ENCODE measurements at regions not wholly inside any gene's neighbourhood (a gene's known extent, or its start where the extent isn't known, plus 50 kb on each side); places are given as distances from the start of the nearest gene placed in this dataset.

- no peak for TF ChIP-seq EZH2 (IDR thresholded peaks at IDR 0.05; ENCODE audit: low read depth, low read length, severe bottlenecking)
These were observed 323.1 kb downstream of the KCNJ3 start (continued) for GRCh38 chr2:155021618-155022017.

- Histone ChIP-seq H3K4me2 (ENCODE audit: insufficient read depth in 1 of 2, low read depth in 2 of 2, low read length in 2 of 2) (no peak overlapping the region), H2BK120ac (replicated peaks; ENCODE audit: low read depth, low read length) (no peak overlapping the region), H4K91ac (replicated peaks; ENCODE audit: insufficient read length, low read length) (no peak overlapping the region), H3K18ac (ENCODE audit: extremely low read depth, low read length) (no peak overlapping the region), H2BK12ac (ENCODE audit: low read depth, low read length) (no peak overlapping the region), H2BK20ac (ENCODE audit: low read length) (no peak overlapping the region), H2AK5ac (ENCODE audit: low read depth, low read length) (no peak overlapping the region), H2AFZ (ENCODE audit: low read length) (peak overlapping the region; percentile 34; the same call in 1 of the 2 replicates), H3K27ac (ENCODE audit: low read depth, low read length) (no peak overlapping the region), H3K56ac (replicated peaks; ENCODE audit: insufficient read length, low read depth, low read length) (no peak overlapping the region), H4K20me1 (replicated peaks in 1 of 2; ENCODE audit: control insufficient read depth in 1 of 2, insufficient read depth in 2 of 2, low read length in 2 of 2) (no peaks in the 10 kb centered on the region), H4K8ac (ENCODE audit: extremely low read depth, insufficient read depth, low read length) (no peak overlapping the region), H2BK15ac (ENCODE audit: low read length) (no peak overlapping the region), H3K9me3 (ENCODE audit: insufficient read depth in 2 of 2, low read depth in 1 of 2, low read length in 1 of 2) (no peaks in the 10 kb centered on the region), H3K79me2 (ENCODE audit: control insufficient read depth in 1 of 2, insufficient read depth in 2 of 2, low read length in 2 of 2) (no peaks in the 10 kb centered on the region), H4K5ac (ENCODE audit: insufficient read length, low read depth, low read length) (no peak overlapping the region), H3K4me1 (replicated peaks in 1 of 4; ENCODE audit: control insufficient read depth in 3 of 4, insufficient read depth in 4 of 4, low read length in 3 of 4) (no peaks in the 10 kb centered on the region), H3K4ac (replicated peaks; ENCODE audit: insufficient read length, low read depth, low read length) (no peak overlapping the region), H2BK5ac (ENCODE audit: low read depth, low read length) (no peak overlapping the region), H3K14ac (ENCODE audit: insufficient read length) (no peak overlapping the region), H3K23ac (ENCODE audit: insufficient read length) (no peak overlapping the region), H3K79me1 (ENCODE audit: low read depth, low read length) (no peaks in the 10 kb centered on the region), H3K23me2 (ENCODE audit: low read depth, low read length) (no peaks in the 10 kb centered on the region), H3K36me3 (ENCODE audit: control insufficient read depth in 2 of 4, insufficient read depth in 4 of 4, low read length in 3 of 4) (no peaks in the 10 kb centered on the region), H3K4me3 (ENCODE audit: extremely low read depth in 1 of 4, insufficient read depth in 2 of 4, low read depth in 3 of 4, low read length in 4 of 4) (no peak overlapping the region), H3K27me3 (replicated peaks in 1 of 4; ENCODE audit: control insufficient read depth in 3 of 4, extremely low read depth in 1 of 4, insufficient read depth in 3 of 4, low read length in 3 of 4) (no peaks in the 10 kb centered on the region), H3K9ac (replicated peaks in 1 of 4; ENCODE audit: extremely low read depth in 1 of 4, low read depth in 3 of 4, low read length in 3 of 4) (no peak overlapping the region)
- 78% methylated on average over 1 of the region's 1 CpG; no CpG with 5 or more reads in 1 of the 2 experiments for WGBS, 2 experiments (ENCODE audit: extremely low coverage in 1 of 2, insufficient coverage in 1 of 2, insufficient read length in 1 of 2, insufficient replicate concordance in 2 of 2, low coverage in 1 of 2, low lambda C conversion rate in 2 of 2, missing lambda C conversion rate in 1 of 2)
- FAIRE-seq (no peak), DNase-seq (ENCODE audit: low read depth in 1 of 2, low spot score in 2 of 2) (no peak)
- POLR2A ChIA-PET (ENCODE audit: partially characterized antibody), result no interaction called here
- CTCF ChIA-PET (ENCODE audit: partially characterized antibody), result no interaction called here
- TF ChIP-seq E2F6 (IDR thresholded peaks at IDR 0.05) (no peak), SAP30 (IDR thresholded peaks at IDR 0.05; ENCODE audit: insufficient read depth, insufficient replicate concordance, low read length) (no peak), MAX (IDR thresholded peaks at IDR 0.05) (no peak), TBP (IDR thresholded peaks at IDR 0.05; ENCODE audit: low read depth, low read length) (no peak), ATF2 (IDR thresholded peaks at IDR 0.05; ENCODE audit: low read length) (no peak), SP2 (IDR thresholded peaks at IDR 0.05; ENCODE audit: low read length) (no peak)
These were observed 321.8 kb downstream of the KCNJ3 start for GRCh38 chr2:155020246-155020645.

Measured in H1 (cell line).